Adrenal gland (tissue), 9 donors: ENCODE measurements at regions not wholly inside any gene's neighbourhood (a gene's known extent, or its start where the extent isn't known, plus 50 kb on each side); places are given as distances from the start of the nearest gene placed in this dataset.

Experiments
- DNase-seq, 7 donors: peaks; one replicate each; pipeline ENCODE4 v3.0.0-alpha.2; 2019 to 2020
- H3K27ac ChIP-seq, 5 donors: fragments of 200-600 bp; sonication (generic) in 4 of 5; 1 replicate in 3 of 5; 2 replicates in 2 of 5; pipeline versions ENCODE4 v1.5.1 to v1.8.0; 2016 to 2020; ENCODE audit warnings: mild to moderate bottlenecking in 1 of 5
- H3K27me3 ChIP-seq: fragments of 200-600 bp; 2 replicates; pipeline ENCODE4 v1.8.0; 2021
- H3K36me3 ChIP-seq, 2 donors: fragments of 200-600 bp; replicated peaks in 1 of 2; 1 replicate in 1 of 2; 2 replicates in 1 of 2; pipeline versions ENCODE4 v1.5.1 to v1.8.0; 2018 to 2022
- H3K4me1 ChIP-seq, 2 donors: fragments of 200-600 bp; replicated peaks in 1 of 2; 1 replicate in 1 of 2; 2 replicates in 1 of 2; pipeline versions ENCODE4 v1.5.1 to v1.8.0; 2018 to 2021
- H3K4me3 ChIP-seq, 4 donors: fragments of 200-600 bp; sonication (generic) in 3 of 4; one replicate each; pipeline ENCODE4 v1.5.1; 2016 to 2018
- H3K9me3 ChIP-seq, 3 donors: fragments of 200-600 bp; sonication (generic) in 1 of 3; replicated peaks in 1 of 3; 1 replicate in 2 of 3; 2 replicates in 1 of 3; pipeline versions ENCODE4 v1.5.1 to v1.8.0; 2016 to 2021
- POLR2A ChIP-seq, 2 donors: fragments of 450-650 bp; IDR thresholded peaks; one replicate each; pipeline ENCODE4 v1.6.1; 2017; ENCODE audit warnings: antibody characterized with exemption in 2 of 2, mild to moderate bottlenecking in 2 of 2, moderate library complexity in 1 of 2
- WGBS, 4 donors: extraction: QIAGEN DNeasy Blood & Tissue Kit in 2 of 4; methylation state at CpG; one replicate each; pipeline versions ENCODE4 v1.1.5 to v1.1.7; 2013 to 2017; 5-methylcytosine and 5-hydroxymethylcytosine counted together
- intact Hi-C, 2 donors: fragments of 100-400 bp; cut with DNase I; formaldehyde crosslinking; loops; one replicate each; pipeline versions ENCODE4 v1.14.1 to v1.15.0; 2022 to 2023
- TF ChIP-seq, protein P1 (sequence below), 6 experiments: fragments of 450-650 bp in 4 of 6; fragments of 200-600 bp in 2 of 6; sonication (generic) in 1 of 6; IDR thresholded peaks; 1 replicate in 5 of 6; 2 replicates in 1 of 6; pipeline versions ENCODE4 v1.5.1 to v1.8.0; 2016 to 2021; ENCODE audit warnings: antibody characterized with exemption in 6 of 6, mild to moderate bottlenecking in 2 of 6, moderate library complexity in 1 of 6
- donor health status: healthy with polysubstance abuse.
- donor health status: Bipolar disorder and iron deficiency.
- donor health status: DM: yes; HTN: yes; CAD: no.
- donor health status: DM: no; HTN: no; CAD: no.
- donor health status: DM: no; HTN: no; CAD: no.

DNA sequence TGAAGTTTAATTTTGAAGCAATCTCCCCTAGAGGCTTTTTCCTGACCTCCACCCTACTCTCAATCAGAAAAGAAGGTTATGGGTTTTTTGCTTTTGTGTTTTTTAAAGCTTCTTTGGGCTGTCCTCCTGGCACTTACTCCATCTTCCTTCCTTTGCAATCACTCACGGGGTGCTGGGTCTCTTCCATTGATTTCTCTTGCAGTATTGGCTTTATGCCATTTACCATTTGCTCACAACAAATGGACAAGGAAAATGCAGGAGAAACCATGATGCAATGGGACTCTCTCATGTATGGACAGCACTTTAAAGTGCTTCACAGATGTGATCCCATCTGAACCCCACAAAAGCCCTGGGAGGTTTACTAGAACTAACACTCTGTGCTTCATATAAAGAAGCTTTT, 57.5 kb downstream of the SST start:
- TF ChIP-seq, protein P1, sequence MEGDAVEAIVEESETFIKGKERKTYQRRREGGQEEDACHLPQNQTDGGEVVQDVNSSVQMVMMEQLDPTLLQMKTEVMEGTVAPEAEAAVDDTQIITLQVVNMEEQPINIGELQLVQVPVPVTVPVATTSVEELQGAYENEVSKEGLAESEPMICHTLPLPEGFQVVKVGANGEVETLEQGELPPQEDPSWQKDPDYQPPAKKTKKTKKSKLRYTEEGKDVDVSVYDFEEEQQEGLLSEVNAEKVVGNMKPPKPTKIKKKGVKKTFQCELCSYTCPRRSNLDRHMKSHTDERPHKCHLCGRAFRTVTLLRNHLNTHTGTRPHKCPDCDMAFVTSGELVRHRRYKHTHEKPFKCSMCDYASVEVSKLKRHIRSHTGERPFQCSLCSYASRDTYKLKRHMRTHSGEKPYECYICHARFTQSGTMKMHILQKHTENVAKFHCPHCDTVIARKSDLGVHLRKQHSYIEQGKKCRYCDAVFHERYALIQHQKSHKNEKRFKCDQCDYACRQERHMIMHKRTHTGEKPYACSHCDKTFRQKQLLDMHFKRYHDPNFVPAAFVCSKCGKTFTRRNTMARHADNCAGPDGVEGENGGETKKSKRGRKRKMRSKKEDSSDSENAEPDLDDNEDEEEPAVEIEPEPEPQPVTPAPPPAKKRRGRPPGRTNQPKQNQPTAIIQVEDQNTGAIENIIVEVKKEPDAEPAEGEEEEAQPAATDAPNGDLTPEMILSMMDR (IDR thresholded peaks at IDR 0.05) = no peak
- TF ChIP-seq POLR2A (IDR thresholded peaks at IDR 0.05) = no peak
- Histone ChIP-seq H3K27ac (no peak overlapping the region), H3K36me3 (no peaks in the 10 kb centered on the region), H3K9me3 (no peaks in the 10 kb centered on the region), H3K4me1 (no peaks in the 10 kb centered on the region), H3K27me3 (no peaks in the 10 kb centered on the region), H3K4me3 (no peak overlapping the region)
- 43 to 57% (median 53%) methylated on average over 1 of the region's 1 CpG for WGBS, 4 donors
- intact Hi-C loops = no loop called here
- DNase-seq = no peak

DNA sequence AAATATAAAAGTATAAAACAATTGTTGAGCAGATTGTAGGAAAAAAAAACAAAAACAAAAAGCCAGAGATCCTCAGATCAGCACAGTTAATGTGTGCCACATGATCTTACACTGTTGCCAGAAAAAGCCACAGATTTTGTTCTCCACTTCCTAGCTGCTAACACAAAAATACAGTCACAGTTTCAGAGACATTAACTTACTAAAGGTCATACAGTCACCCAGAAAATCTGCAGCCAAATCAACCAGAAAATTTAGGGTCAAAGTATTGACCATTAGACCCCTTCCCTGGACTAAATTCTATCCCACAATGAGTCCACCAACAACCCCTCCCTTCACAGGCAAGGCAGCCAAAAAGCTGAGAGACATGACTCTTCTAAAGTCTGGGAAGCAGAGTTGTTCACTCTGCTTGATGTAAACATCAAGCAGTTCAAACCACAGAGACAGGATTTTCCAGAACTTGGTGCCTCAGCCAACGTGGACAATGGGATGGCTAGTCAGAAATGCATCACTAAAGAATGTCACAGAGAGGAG, 59.1 kb downstream of the SST start:
- no peaks in the 10 kb centered on the region for H3K4me1 ChIP-seq
- H3K36me3 ChIP-seq = no peaks in the 10 kb centered on the region
- H3K27ac ChIP-seq = no peak overlapping the region
- intact Hi-C loops = no loop called here
- DNase-seq = no peak
- WGBS, 4 donors = 13 to 38% (median 24%) methylated on average over 1 of the region's 1 CpG
- no peaks in the 10 kb centered on the region for H3K27me3 ChIP-seq
- H3K9me3 ChIP-seq = no peaks in the 10 kb centered on the region
- H3K4me3 ChIP-seq = no peak overlapping the region
- TF ChIP-seq POLR2A (IDR thresholded peaks at IDR 0.05) = no peak
- TF ChIP-seq, protein P1 (IDR thresholded peaks at IDR 0.05) = no peak

DNA sequence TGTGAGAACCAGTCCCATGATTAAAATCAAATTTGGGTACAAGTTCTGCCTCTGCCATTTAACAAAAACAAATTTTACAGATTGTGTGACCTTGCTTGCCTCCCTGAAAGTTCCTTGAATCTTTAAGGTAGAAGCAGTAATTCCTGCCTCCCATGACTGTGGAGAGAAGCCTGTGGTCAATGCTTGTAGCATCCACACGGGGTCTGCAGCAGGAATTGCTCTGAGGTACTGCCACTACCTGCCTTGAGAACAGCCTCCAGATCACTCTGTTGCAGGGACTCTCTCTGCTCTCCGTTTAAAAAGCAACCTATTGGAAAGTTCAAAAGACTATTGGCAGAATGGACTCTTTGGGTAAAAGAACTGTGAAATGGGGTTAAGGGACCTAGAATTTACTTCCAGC, 75.9 kb downstream of the SST start:
- Histone ChIP-seq H3K27ac (no peak overlapping the region), H3K4me1 (no peaks in the 10 kb centered on the region), H3K27me3 (no peaks in the 10 kb centered on the region), H3K9me3 (no peaks in the 10 kb centered on the region), H3K36me3 (no peaks in the 10 kb centered on the region), H3K4me3 (no peak overlapping the region)
- no peak for DNase-seq
- TF ChIP-seq POLR2A (IDR thresholded peaks at IDR 0.05) = no peak
- TF ChIP-seq, protein P1 (IDR thresholded peaks at IDR 0.05) = no peak
- intact Hi-C loops = no loop called here
- 34 to 80% (median 43%) methylated on average over 2 of the region's 2 CpGs for WGBS, 4 donors

DNA sequence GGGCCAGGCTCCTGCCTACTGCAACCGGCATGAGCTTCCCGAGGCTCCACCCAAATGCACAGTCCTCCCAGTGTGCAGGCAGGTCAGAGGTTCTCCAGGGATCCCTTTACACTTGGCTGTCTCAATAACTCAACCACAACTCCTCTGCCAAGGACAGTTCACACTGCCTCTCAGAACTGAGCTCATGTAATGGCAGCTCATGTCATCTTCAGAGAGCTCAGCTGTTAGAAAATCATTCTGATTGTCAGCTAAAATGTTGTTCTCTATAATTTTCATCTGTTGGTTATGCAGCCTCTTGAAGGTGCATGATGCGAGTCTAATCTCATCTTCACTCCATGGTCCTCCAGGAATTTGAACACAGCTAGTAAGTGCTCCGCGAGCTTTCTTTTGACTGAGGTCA, 76.7 kb downstream of the SST start:
- Histone ChIP-seq H3K9me3 (no peaks in the 10 kb centered on the region), H3K27ac (no peak overlapping the region), H3K36me3 (no peaks in the 10 kb centered on the region), H3K4me3 (no peak overlapping the region), H3K4me1 (no peaks in the 10 kb centered on the region), H3K27me3 (no peaks in the 10 kb centered on the region)
- 61 to 100% (median 69%) methylated on average over 3 to 5 of the region's 5 CpGs for WGBS, 4 donors
- TF ChIP-seq, protein P1 (IDR thresholded peaks at IDR 0.05) = no peak
- TF ChIP-seq POLR2A (IDR thresholded peaks at IDR 0.05) = no peak
- intact Hi-C loops = no loop called here
- DNase-seq = no peak
